Superior temporal gyrus (tissue), 1 donor: ENCODE measurements at regions not wholly inside any gene's neighbourhood (a gene's known extent, or its start where the extent isn't known, plus 50 kb on each side); places are given as distances from the start of the nearest gene placed in this dataset.
A peak's percentile ranks its signal among the peaks of the same experiment; 100 is the strongest.

Experiments used
- DNase-seq: peaks from one replicate; pipeline ENCODE4 v3.0.0-alpha.2; 2016; ENCODE audit errors: extremely low spot score

DNA sequence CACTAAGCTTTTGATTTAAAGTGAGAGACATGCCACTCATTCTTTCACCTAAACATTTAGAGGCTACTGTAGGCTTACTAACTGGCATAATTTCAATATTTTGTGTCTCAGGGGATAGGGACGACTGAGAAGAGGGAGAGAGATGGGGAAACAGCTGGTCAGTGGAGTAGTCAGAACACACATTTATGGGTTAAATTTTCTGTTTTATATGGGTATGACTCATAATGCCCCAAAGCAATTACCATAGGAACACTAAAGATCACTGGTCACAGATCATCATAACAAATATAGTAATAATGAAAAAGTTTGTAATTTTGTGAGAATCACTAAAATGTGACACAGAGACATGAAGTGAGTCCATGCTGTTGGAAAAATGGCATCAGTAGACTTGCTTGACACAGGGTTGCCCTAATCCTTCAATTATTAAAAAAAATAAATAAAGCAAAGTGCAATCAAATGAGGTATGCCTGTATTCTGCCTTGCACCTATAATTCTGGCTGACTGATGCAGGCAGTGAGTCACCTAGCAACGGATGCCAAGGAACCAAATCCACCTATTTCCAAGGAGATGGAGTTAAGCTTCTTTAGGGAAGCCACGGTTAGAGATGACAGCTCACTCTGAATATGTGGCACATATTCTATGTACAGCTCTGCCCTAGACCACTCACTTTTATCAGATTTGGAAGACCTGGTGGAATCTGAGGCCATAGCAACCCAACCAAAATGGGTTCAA, 166.1 kb downstream of the MARCHF11 start:
- DNase-seq = no peak

DNA sequence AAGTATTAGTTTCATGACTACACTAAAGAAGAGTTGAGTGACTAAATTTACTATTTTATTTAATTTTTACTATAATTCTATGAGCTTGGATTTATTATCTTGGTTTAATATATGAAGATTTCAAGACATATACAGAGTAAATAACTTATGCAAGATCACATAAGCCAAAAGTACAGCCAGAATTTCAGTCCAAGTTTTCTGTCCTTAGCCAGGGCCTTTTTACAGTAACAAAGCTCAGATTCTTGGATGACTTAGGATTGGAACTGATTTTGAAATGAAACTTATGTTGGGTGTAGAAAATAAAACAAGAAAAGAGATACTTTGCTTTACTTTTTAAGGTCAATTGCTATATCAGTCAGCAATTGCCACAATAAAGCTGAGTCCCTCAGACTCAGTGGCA, 170.3 kb downstream of the MARCHF11 start:
- DNase-seq = no peak

DNA sequence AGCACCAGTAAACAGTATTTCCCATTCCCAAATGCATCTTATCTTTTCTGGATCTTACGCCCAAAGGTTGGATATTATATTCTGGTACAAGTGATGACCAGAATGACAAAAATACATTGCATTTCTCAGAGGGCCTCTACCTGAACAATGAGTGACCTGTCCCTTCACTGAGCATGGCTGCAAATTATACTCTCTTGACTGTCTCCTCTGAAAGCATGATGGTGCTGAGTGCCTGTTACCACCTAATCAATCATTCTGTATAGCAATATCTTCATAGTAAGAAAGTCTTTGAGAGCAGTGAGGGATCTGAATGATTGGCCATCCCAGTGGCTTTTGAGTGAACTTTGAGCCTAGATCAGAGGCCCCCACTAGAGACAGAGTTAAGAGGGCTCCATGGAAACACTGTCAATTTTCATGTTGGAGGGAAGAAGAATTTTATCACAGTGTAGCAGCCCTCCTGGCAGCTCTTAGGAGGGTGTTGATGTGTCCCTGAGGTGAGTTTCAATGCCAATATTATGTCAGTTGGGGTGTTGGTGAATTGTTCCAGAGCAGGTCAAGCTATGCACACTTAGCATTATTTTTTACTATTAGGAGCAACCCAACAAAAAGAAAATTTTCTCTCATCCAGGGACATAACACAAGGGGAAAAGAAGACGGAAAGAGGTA, 171.7 kb downstream of the MARCHF11 start:
- DNase-seq = no peak

DNA sequence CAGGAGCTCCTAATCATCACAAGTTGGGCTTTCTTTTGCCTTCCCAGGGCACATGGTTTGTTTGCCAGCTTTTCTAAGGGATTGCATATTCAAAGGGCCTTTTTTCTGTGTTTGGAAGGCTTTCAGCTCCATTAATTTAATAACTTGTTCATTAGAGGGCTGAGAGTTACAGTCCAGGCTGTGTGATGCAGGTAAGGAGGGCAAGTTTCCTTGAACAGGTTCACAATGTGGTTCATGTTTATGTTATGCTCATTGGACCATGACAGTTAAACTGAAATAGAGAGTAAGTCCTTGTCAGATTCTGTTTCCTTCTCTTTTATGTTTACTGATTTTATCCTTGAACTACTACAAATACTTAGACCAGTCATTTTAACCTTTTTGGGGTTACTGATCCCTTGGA, 174.4 kb downstream of the MARCHF11 start:
- DNase-seq = no peak

DNA sequence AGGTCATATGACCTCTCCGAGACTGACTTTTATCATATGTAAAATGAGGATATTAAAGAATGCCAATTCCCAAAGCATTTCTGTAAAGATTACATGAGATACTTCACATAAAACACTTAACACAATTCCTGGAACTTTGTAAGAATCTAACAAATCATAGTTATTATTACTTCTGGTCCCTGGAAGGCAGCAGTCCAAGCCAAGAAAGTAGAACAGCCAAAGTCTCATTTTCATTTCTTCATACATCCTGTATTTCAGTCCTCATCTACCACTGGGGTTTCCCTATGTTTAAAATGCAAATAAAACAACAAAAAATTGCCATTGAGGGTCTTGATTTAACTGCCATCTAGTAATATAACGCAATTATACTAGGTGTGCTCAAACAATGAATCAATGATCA, 179.5 kb downstream of the MARCHF11 start:
- DNase-seq = no peak

DNA sequence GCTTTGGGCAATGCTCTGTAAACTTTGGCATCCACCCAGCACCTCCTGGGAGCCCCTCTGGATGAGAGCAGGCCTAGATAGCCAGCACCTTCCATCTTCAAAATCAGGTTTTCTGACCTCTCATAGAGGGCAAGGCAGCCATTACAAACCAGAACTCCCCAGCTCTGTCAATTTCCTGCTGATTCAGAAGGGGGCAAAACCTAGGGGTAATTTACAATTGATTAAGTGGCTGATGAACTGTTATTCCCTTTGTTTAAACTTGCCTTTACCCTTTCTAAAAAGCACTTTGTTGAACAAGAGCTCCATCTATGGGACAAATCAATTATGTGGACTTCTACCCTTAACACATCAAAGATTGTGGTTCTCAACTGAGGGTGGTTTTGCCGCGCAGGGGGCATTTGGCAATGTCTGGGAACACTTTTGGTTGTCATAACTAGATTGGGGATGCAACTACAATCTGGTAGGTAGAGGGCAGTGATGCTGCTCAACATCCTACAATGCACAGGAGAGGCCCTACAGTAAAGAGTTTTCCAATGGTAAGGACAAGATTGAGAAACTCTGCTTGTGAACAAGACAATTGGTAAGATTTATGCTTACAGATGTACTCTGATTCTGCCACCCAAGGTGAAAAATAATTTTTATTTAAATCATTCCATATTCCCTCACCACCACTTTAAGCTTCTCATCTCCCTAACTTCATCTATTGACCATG, 184.1 kb downstream of the MARCHF11 start:
- DNase-seq = peak; percentile 66

DNA sequence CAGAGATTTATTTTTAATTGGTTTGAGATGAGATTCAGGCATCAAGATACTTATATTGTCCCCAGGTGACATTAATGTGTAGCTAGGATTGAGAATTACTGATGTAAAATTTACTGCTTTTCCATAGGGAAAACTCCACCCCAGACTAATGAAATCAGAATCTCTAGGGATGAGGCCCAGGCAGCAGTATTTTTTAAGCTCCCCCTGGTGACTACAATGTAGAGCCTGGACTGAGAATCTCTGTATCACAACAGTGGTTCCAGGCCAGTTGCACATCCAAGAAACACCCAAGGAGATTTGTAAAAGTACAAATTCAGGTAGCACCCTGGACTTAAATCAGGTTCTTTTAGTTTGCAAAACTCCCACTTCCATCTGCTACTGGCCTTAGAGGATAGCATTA, 185.7 kb downstream of the MARCHF11 start:
- no peak for DNase-seq

DNA sequence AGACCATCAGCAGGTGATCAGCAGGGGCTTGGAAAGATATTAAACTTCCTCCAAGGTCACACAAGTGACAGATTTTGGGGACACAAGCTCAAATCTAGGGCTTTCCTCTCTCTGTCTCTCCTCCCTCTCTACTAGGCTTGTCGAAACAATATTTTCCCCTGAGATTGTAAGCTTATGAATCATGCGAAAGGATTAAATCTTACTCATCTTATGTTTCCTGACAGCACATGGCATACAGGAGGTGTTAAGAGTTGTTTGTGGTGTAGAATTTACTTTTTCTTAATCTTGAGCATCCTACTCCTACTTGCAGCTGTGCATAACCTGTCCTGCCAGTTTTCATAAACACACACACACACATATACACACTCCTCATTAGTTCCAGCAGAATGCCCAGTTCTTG, 186.3 kb downstream of the MARCHF11 start:
- DNase-seq = no peak

DNA sequence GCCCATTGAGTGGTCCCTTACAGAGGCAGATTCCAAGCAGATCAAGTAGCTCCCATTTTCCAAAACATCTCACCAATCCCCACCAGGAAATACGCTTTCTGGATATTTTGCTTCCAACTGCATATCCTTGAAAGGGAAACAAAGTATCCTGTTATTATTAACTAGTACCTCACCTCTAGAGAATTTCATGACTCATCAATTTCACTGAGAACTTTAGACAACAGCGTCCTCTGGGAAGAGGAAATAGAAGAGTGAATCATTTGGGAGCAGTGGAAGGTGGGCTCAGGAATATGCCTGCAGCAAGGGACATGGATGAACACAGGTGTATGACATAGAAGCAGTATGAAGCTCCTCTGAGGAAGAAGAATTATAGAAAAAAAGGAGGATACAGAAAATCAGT, 186.7 kb downstream of the MARCHF11 start:
- no peak for DNase-seq

DNA sequence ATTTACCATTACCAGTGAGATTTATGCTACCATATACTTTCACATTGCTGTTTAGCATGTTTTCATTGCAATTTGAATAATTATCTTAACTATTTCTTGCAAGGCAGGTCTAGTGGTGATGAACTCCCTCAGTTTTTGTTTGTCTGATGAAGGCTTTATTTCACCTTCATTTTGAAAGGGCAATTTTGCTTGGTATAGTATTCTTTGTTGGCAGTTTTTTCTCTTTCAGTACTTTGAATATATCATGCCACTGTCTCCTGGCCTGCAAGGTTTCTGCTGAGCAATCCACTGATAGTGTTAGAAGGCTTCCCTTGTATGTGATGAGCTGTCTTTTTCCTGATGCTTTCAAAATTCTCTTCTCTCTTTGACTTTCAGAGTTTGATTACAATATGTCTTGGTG, 188.0 kb downstream of the MARCHF11 start:
- no peak for DNase-seq
